Endothelial cell of hepatic sinusoid (primary cell): ENCODE measurements at regions not wholly inside any gene's neighbourhood (a gene's known extent, or its start where the extent isn't known, plus 50 kb on each side); places are given as distances from the start of the nearest gene placed in this dataset.
"Not testable (repeated sequence)": the region's sequence is repeated elsewhere in the genome, so short reads cannot be mapped to it uniquely, and the experiment has no call there.

ENCODE experiments used
- in situ Hi-C: cut with HindIII; loops from 2 replicates; pipeline ENCODE4 v1.10.0; 2017; ENCODE audit warnings: low sequenced_read_pairs

GRCh38 chr20:60764771-60765170 lies 487.3 kb upstream of the CDH4 start:
- in situ Hi-C loops = no loop called here

- in situ Hi-C loops = no loop called here
Measured at GRCh38 chr20:60765821-60766403, 486.1 kb upstream of the CDH4 start.

- in situ Hi-C loops = no loop called here
Measured at GRCh38 chr20:60768216-60768615, 483.8 kb upstream of the CDH4 start.

- in situ Hi-C loops = no loop called here
Measured at GRCh38 chr20:60780388-60781025, 471.6 kb upstream of the CDH4 start.

- in situ Hi-C loops = no loop called here
Measured at GRCh38 chr20:60782959-60783625, 469.0 kb upstream of the CDH4 start.

- in situ Hi-C loops = no loop called here
Measured at GRCh38 chr20:60785301-60785700, 466.8 kb upstream of the CDH4 start.

GRCh38 chr20:60785785-60786184 lies 466.3 kb upstream of the CDH4 start:
- in situ Hi-C loops = no loop called here

GRCh38 chr20:60786686-60787217 lies 465.3 kb upstream of the CDH4 start:
- in situ Hi-C loops = no loop called here

GRCh38 chr20:60787276-60787675 lies 464.8 kb upstream of the CDH4 start:
- in situ Hi-C loops = no loop called here

GRCh38 chr20:60788070-60788469 lies 464.0 kb upstream of the CDH4 start:
- in situ Hi-C loops = no loop called here

GRCh38 chr20:60789399-60789798 lies 462.7 kb upstream of the CDH4 start:
- in situ Hi-C loops = no loop called here

- in situ Hi-C loops = not testable (repeated sequence)
Measured at GRCh38 chr20:60790339-60790738, 461.7 kb upstream of the CDH4 start.

- in situ Hi-C loops = no loop called here
Measured at GRCh38 chr20:60791823-60792222, 460.2 kb upstream of the CDH4 start.

- in situ Hi-C loops = no loop called here
Measured at GRCh38 chr20:60792941-60793340, 459.1 kb upstream of the CDH4 start.

- in situ Hi-C loops = no loop called here
Measured at GRCh38 chr20:60794674-60795073, 457.4 kb upstream of the CDH4 start.

GRCh38 chr20:60795651-60796050 lies 456.4 kb upstream of the CDH4 start:
- in situ Hi-C loops = no loop called here

- in situ Hi-C loops = no loop called here
Measured at GRCh38 chr20:60800185-60800584, 451.9 kb upstream of the CDH4 start.

GRCh38 chr20:60802676-60803075 lies 449.4 kb upstream of the CDH4 start:
- in situ Hi-C loops = no loop called here

GRCh38 chr20:60803335-60804055 lies 448.6 kb upstream of the CDH4 start:
- in situ Hi-C loops = no loop called here

GRCh38 chr20:60804240-60804917 lies 447.7 kb upstream of the CDH4 start:
- in situ Hi-C loops = no loop called here
